Large intestine (tissue), 3 donors: ENCODE measurements at regions not wholly inside any gene's neighbourhood (a gene's known extent, or its start where the extent isn't known, plus 50 kb on each side); places are given as distances from the start of the nearest gene placed in this dataset.
"Not testable (repeated sequence)": the region's sequence is repeated elsewhere in the genome, so short reads cannot be mapped to it uniquely, and the experiment has no call there.

Experiments
- DNase-seq, 2 donors: peaks; one replicate each; pipeline versions ENCODE4 v3.0.0 to v3.0.0-alpha.2; 2013
- H3K27ac ChIP-seq: one replicate; pipeline ENCODE4 v1.5.1; 2013; ENCODE audit warnings: low read length
- H3K27me3 ChIP-seq: 2 replicates; pipeline ENCODE4 v1.6.1; 2013; ENCODE audit warnings: low read length; ENCODE audit not compliant: control insufficient read depth, insufficient read depth
- H3K36me3 ChIP-seq: 2 replicates; pipeline ENCODE4 v1.6.1; 2013; ENCODE audit warnings: low read length; ENCODE audit not compliant: control insufficient read depth, insufficient read depth
- H3K4me1 ChIP-seq: one replicate; pipeline ENCODE4 v1.6.1; 2013; ENCODE audit warnings: low read length; ENCODE audit not compliant: control insufficient read depth, insufficient read depth
- H3K4me3 ChIP-seq: one replicate; pipeline ENCODE4 v1.5.1; 2013; ENCODE audit warnings: low read length
- H3K9me3 ChIP-seq: one replicate; pipeline ENCODE4 v1.6.1; 2013; ENCODE audit warnings: mild to moderate bottlenecking, low read depth, low read length, moderate library complexity; ENCODE audit not compliant: control insufficient read depth
- WGBS: methylation state at CpG from one replicate; pipeline ENCODE4 v1.1.5; 2013; ENCODE audit warnings: low lambda C conversion rate; ENCODE audit not compliant: insufficient coverage; 5-methylcytosine and 5-hydroxymethylcytosine counted together

GRCh38 chr4:162503868-162504267 lies 340.1 kb upstream of the FSTL5 start:
- H3K9me3 ChIP-seq, result no peaks in the 10 kb centered on the region
- no peak overlapping the region for H3K4me3 ChIP-seq
- no peaks in the 10 kb centered on the region for H3K27me3 ChIP-seq
- H3K36me3 ChIP-seq, result no peaks in the 10 kb centered on the region
- WGBS, result 91% methylated on average over 4 of the region's 4 CpGs
- no peak for DNase-seq
- H3K27ac ChIP-seq, result no peak overlapping the region
- H3K4me1 ChIP-seq, result no peaks in the 10 kb centered on the region

- Histone ChIP-seq H3K4me3 (no peak overlapping the region), H3K4me1 (no peaks in the 10 kb centered on the region), H3K9me3 (no peaks in the 10 kb centered on the region), H3K36me3 (no peaks in the 10 kb centered on the region), H3K27ac (no peak overlapping the region), H3K27me3 (peaks cover 2% of the 10 kb centered on the region)
- DNase-seq, result no peak
Observed at GRCh38 chr4:162502109-162502508, 338.3 kb upstream of the FSTL5 start.

GRCh38 chr4:162499478-162499877 lies 335.7 kb upstream of the FSTL5 start:
- no CpG with 5 or more reads among the region's 1 CpG for WGBS
- H3K27ac ChIP-seq, result no peak overlapping the region
- H3K27me3 ChIP-seq, result peaks cover 2% of the 10 kb centered on the region
- no peaks in the 10 kb centered on the region for H3K9me3 ChIP-seq
- H3K4me3 ChIP-seq, result no peak overlapping the region
- no peaks in the 10 kb centered on the region for H3K36me3 ChIP-seq
- H3K4me1 ChIP-seq, result no peaks in the 10 kb centered on the region
- DNase-seq, result no peak

- no peak overlapping the region for H3K4me3 ChIP-seq
- no peak for DNase-seq
- H3K36me3 ChIP-seq, result no peaks in the 10 kb centered on the region
- H3K27ac ChIP-seq, result no peak overlapping the region
- peaks cover 2% of the 10 kb centered on the region for H3K27me3 ChIP-seq
- no peaks in the 10 kb centered on the region for H3K4me1 ChIP-seq
- WGBS, result no CpG with 5 or more reads among the region's 2 CpGs
- no peaks in the 10 kb centered on the region for H3K9me3 ChIP-seq
Observed at GRCh38 chr4:162498168-162498567, 334.4 kb upstream of the FSTL5 start.

- DNase-seq, result peak in 1 of 2 donors; percentile 17
- Histone ChIP-seq H3K9me3 (no peaks in the 10 kb centered on the region), H3K4me1 (no peaks in the 10 kb centered on the region), H3K4me3 (no peak overlapping the region), H3K27ac (no peak overlapping the region), H3K36me3 (no peaks in the 10 kb centered on the region), H3K27me3 (peaks cover 2% of the 10 kb centered on the region)
- WGBS, result 6% methylated on average over 3 of the region's 5 CpGs
Observed at GRCh38 chr4:162497564-162498167, 333.9 kb upstream of the FSTL5 start.

- Histone ChIP-seq H3K4me3 (no peak overlapping the region), H3K9me3 (no peaks in the 10 kb centered on the region), H3K27me3 (peaks cover 2% of the 10 kb centered on the region), H3K36me3 (no peaks in the 10 kb centered on the region), H3K27ac (no peak overlapping the region), H3K4me1 (no peaks in the 10 kb centered on the region)
- no peak for DNase-seq
- WGBS, result 74% methylated on average over 2 of the region's 2 CpGs
Observed at GRCh38 chr4:162494935-162495334, 331.1 kb upstream of the FSTL5 start.

- Histone ChIP-seq H3K27me3 (no peaks in the 10 kb centered on the region), H3K36me3 (no peaks in the 10 kb centered on the region), H3K9me3 (no peaks in the 10 kb centered on the region), H3K4me1 (no peaks in the 10 kb centered on the region), H3K4me3 (no peak overlapping the region), H3K27ac (no peak overlapping the region)
- no peak for DNase-seq
- no CpG with 5 or more reads among the region's 6 CpGs for WGBS
Observed at GRCh38 chr4:162485486-162485885, 321.7 kb upstream of the FSTL5 start.

GRCh38 chr4:162475246-162475645 lies 311.4 kb upstream of the FSTL5 start:
- Histone ChIP-seq H3K4me3 (no peak overlapping the region), H3K27me3 (no peaks in the 10 kb centered on the region), H3K4me1 (no peaks in the 10 kb centered on the region), H3K9me3 (no peaks in the 10 kb centered on the region), H3K36me3 (no peaks in the 10 kb centered on the region), H3K27ac (no peak overlapping the region)
- no CpG with 5 or more reads among the region's 4 CpGs for WGBS
- DNase-seq, result no peak

GRCh38 chr4:162469977-162470376 lies 306.2 kb upstream of the FSTL5 start:
- Histone ChIP-seq H3K27me3 (no peaks in the 10 kb centered on the region), H3K4me1 (no peaks in the 10 kb centered on the region), H3K36me3 (no peaks in the 10 kb centered on the region), H3K9me3 (no peaks in the 10 kb centered on the region), H3K27ac (no peak overlapping the region), H3K4me3 (no peak overlapping the region)
- no peak for DNase-seq

GRCh38 chr4:162465356-162465755 lies 301.6 kb upstream of the FSTL5 start:
- not testable (repeated sequence) for H3K36me3 ChIP-seq, DNase-seq, H3K9me3 ChIP-seq, H3K4me1 ChIP-seq, H3K4me3 ChIP-seq, H3K27ac ChIP-seq, H3K27me3 ChIP-seq
- 83% methylated on average over 1 of the region's 1 CpG for WGBS

GRCh38 chr4:162461952-162462351 lies 298.2 kb upstream of the FSTL5 start:
- no peak for DNase-seq
- Histone ChIP-seq H3K4me3 (no peak overlapping the region), H3K4me1 (no peaks in the 10 kb centered on the region), H3K27me3 (no peaks in the 10 kb centered on the region), H3K9me3 (no peaks in the 10 kb centered on the region), H3K27ac (no peak overlapping the region), H3K36me3 (no peaks in the 10 kb centered on the region)
- WGBS, result no CpG with 5 or more reads among the region's 1 CpG
